ENCODE measurements at regions not wholly inside any gene's neighbourhood (a gene's known extent, or its start where the extent isn't known, plus 50 kb on each side); places are given as distances from the start of the nearest gene placed in this dataset.
"Not testable (repeated sequence)": the region's sequence is repeated elsewhere in the genome, so short reads cannot be mapped to it uniquely, and the experiment has no call there.

DNA sequence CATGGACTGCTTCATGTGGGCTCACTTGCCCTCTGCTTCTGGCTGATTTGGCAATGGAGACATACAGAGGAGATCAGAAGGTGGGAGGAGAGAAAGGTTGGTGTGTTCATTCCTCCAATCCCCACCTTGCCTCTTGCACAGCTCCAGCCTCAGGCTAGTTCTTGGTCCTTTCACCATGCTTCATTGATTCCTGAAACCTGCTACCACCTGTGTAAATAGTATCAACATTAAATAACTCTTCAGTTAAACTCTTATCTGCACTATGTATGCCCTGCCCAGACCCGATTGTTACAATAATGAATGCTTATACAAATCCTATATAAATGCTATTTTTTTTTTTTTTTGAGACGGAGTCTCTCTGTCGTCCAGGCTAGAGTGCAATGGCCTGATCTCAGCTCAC, 174.5 kb downstream of the CD83 start:
- no peak for TF ChIP-seq EP300 (IDR thresholded peaks at IDR 0.05)
- TF ChIP-seq, protein P1, sequence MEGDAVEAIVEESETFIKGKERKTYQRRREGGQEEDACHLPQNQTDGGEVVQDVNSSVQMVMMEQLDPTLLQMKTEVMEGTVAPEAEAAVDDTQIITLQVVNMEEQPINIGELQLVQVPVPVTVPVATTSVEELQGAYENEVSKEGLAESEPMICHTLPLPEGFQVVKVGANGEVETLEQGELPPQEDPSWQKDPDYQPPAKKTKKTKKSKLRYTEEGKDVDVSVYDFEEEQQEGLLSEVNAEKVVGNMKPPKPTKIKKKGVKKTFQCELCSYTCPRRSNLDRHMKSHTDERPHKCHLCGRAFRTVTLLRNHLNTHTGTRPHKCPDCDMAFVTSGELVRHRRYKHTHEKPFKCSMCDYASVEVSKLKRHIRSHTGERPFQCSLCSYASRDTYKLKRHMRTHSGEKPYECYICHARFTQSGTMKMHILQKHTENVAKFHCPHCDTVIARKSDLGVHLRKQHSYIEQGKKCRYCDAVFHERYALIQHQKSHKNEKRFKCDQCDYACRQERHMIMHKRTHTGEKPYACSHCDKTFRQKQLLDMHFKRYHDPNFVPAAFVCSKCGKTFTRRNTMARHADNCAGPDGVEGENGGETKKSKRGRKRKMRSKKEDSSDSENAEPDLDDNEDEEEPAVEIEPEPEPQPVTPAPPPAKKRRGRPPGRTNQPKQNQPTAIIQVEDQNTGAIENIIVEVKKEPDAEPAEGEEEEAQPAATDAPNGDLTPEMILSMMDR (IDR thresholded peaks at IDR 0.05) = no peak
- TF ChIP-seq POLR2A (IDR thresholded peaks at IDR 0.05) = no peak
- TF ChIP-seq POLR2AphosphoS5 (IDR thresholded peaks at IDR 0.05) = no peak
- intact Hi-C loops (cut with DNase I; ENCODE audit: low total_unique reads) = no loop called here
- no peak for DNase-seq
- Histone ChIP-seq H3K27me3 (no peaks in the 10 kb centered on the region), H3K4me1 (no peaks in the 10 kb centered on the region), H3K9me3 (no peaks in the 10 kb centered on the region), H3K4me3 (no peak overlapping the region), H3K36me3 (no peaks in the 10 kb centered on the region), H3K27ac (no peak overlapping the region)
- WGBS, 5 donors = 31 to 63% (median 44%) methylated on average over 3 of the region's 3 CpGs

GRCh38 chr6:14294270-14294951, 176.8 kb downstream of the CD83 start:
- no peaks in the 10 kb centered on the region for H3K4me1 ChIP-seq
- no peaks in the 10 kb centered on the region for H3K27me3 ChIP-seq
- no peaks in the 10 kb centered on the region for H3K36me3 ChIP-seq
- no peak for DNase-seq
- TF ChIP-seq EP300 (IDR thresholded peaks at IDR 0.05) (no peak), POLR2A (IDR thresholded peaks at IDR 0.05) (no peak), POLR2AphosphoS5 (IDR thresholded peaks at IDR 0.05) (no peak)
- TF ChIP-seq, protein P1 (IDR thresholded peaks at IDR 0.05) = no peak
- H3K4me3 ChIP-seq = no peak overlapping the region
- 90 to 99% (median 94%) methylated on average over 2 to 4 of the region's 4 CpGs for WGBS, 5 donors
- intact Hi-C loops (cut with DNase I; ENCODE audit: low total_unique reads) = no loop called here
- no peaks in the 10 kb centered on the region for H3K9me3 ChIP-seq
- H3K27ac ChIP-seq = no peak overlapping the region

DNA sequence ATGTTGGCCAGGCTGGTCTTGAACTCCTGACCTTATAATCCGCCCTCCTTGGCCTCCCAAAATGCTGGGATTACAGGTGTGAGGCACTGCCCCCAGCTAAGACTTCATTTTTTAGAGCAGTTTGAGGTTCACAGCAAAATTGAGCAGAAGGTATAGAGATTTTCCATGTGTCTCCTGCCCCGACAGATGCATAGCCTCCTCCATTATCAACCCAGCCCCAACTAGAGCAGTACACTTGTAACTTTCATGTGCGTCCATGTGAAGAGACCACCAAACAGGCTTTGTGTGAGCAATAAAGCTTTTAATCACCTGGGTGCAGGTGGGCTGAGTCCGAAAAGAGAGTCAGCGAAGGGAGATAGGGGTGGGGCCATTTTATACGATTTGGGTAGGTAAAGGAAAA, 179.1 kb downstream of the CD83 start:
- H3K27ac ChIP-seq; H3K4me3 ChIP-seq; intact Hi-C loops (cut with DNase I; ENCODE audit: low total_unique reads); DNase-seq; H3K9me3 ChIP-seq; H3K27me3 ChIP-seq; H3K36me3 ChIP-seq; H3K4me1 ChIP-seq: not testable (repeated sequence)
- 91 to 96% (median 95%) methylated on average over 6 of the region's 6 CpGs for whole genome bisulfite sequencing, 5 donors

DNA sequence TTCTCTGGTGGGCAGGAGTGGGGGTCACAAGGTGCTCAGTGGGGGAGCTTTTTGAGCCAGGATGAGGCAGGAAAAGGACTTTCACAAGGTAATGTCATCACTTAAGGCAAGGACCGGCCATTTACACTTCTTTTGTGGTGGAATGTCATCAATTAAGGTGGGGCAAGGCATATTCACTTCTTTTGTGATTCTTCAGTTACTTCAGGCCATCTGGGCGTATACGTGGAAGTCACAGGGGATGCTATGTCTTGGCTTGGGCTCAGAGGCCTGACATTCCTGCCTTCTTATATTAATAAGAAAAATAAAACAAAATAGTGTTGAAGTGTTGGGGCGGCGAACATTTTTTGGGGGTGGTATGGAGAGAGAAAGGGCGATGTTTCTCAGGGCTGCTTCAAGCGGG, 179.5 kb downstream of the CD83 start:
- H3K36me3 ChIP-seq; H3K27me3 ChIP-seq; DNase-seq; H3K4me1 ChIP-seq; H3K27ac ChIP-seq; H3K4me3 ChIP-seq; H3K9me3 ChIP-seq; intact Hi-C loops (cut with DNase I; ENCODE audit: low total_unique reads): not testable (repeated sequence)
- 93 to 98% (median 97%) methylated on average over 7 of the region's 7 CpGs for WGBS, 5 donors

DNA sequence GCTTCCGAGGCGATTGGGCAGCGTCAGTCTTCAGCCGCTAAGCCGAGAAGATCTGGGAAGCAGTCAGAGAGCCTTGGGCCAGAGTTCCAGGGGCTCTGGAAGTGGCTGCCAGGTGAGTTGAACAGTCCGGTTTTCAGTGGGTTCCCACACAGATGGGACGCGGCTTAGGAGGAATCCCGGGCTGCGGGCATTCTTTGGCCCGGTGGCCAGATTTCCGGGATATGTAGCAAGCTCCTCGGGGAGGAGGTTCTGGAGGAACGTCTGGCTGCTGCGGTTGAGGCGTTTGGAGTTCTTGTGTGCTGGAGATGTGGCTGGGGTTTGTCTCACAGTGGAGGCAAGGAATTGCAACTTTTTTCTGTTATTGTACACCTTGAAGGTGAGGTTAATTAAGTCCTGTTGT, 182.6 kb downstream of the CD83 start:
- H3K27me3 ChIP-seq; H3K9me3 ChIP-seq; DNase-seq; H3K4me1 ChIP-seq; H3K36me3 ChIP-seq; H3K27ac ChIP-seq; H3K4me3 ChIP-seq; intact Hi-C loops (cut with DNase I; ENCODE audit: low total_unique reads): not testable (repeated sequence)
- WGBS, 5 donors = 91 to 96% (median 95%) methylated on average over 16 of the region's 16 CpGs

GRCh38 chr6:14300721-14301120, 183.1 kb downstream of the CD83 start:
- H3K27me3 ChIP-seq; H3K36me3 ChIP-seq; H3K9me3 ChIP-seq; intact Hi-C loops (cut with DNase I; ENCODE audit: low total_unique reads); DNase-seq; H3K4me3 ChIP-seq; H3K4me1 ChIP-seq; H3K27ac ChIP-seq: not testable (repeated sequence)
- 82 to 92% (median 88%) methylated on average over 3 to 6 of the region's 9 CpGs for WGBS, 5 donors

DNA sequence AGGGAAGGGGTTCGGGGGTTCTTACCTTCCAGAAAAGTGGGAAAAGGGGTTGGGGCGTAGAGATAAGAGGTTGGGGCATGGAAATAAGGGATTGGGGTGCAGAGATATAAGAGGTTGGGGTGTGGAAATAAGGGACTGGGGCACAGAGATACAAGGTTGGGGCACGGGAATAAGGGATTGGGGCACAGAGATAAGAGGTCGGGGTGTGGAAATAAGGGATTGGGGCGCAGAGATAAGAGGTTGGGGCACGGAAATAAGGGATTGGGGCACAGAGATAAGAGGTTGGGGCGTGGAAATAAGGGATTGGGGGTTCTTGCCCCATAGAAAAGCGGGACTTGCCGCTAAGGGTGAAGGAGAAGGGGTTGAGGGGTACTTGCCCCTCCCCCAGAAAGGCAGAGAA, 183.9 kb downstream of the CD83 start:
- H3K27me3 ChIP-seq; H3K27ac ChIP-seq; H3K9me3 ChIP-seq; H3K4me3 ChIP-seq; H3K36me3 ChIP-seq; intact Hi-C loops (cut with DNase I; ENCODE audit: low total_unique reads); H3K4me1 ChIP-seq; DNase-seq: not testable (repeated sequence)
- 65 to 84% (median 77%) methylated on average over 7 to 9 of the region's 9 CpGs for WGBS, 5 donors
